Astrocyte of the cerebellum (primary cell): ENCODE measurements at regions not wholly inside any gene's neighbourhood (a gene's known extent, or its start where the extent isn't known, plus 50 kb on each side); places are given as distances from the start of the nearest gene placed in this dataset.

Source experiments
- DNase-seq: peaks from one replicate; pipeline ENCODE4 v3.0.0-alpha.2; 2011; ENCODE audit warnings: low read depth
- H3K4me3 ChIP-seq: 2 replicates; pipeline ENCODE4 v1.5.1; 2011; ENCODE audit warnings: mild to moderate bottlenecking, low read depth, low read length, moderate library complexity
- CTCF ChIP-seq: IDR thresholded peaks from 2 replicates; pipeline ENCODE4 v1.5.1; 2012; ENCODE audit warnings: low read length, low read depth, moderate library complexity, mild to moderate bottlenecking; ENCODE audit errors: missing control alignments
- in situ Hi-C: cut with HindIII; loops from 2 replicates; pipeline ENCODE4 v1.10.0; 2017; ENCODE audit warnings: low sequenced_read_pairs

GRCh38 chr3:159273070-159273469, 471.2 kb downstream of the MFSD1 start:
- in situ Hi-C loops = loop anchor here (25.0 kb wide), 1 partner anchor 314 kb away; no protein-coding TSS in a partner anchor
- no peak for TF ChIP-seq CTCF
- H3K4me3 ChIP-seq = no peak overlapping the region
- no peak for DNase-seq

GRCh38 chr3:159273608-159274007, 471.8 kb downstream of the MFSD1 start:
- peak; percentile 48 for DNase-seq
- in situ Hi-C loops = loop anchor here (25.0 kb wide), 1 partner anchor 314 kb away; no protein-coding TSS in a partner anchor
- no peak overlapping the region for H3K4me3 ChIP-seq
- TF ChIP-seq CTCF = no peak

GRCh38 chr3:159275741-159276140, 473.9 kb downstream of the MFSD1 start:
- DNase-seq = no peak
- no peak for TF ChIP-seq CTCF
- H3K4me3 ChIP-seq = no peak overlapping the region
- in situ Hi-C loops = no loop called here

- no peak overlapping the region for H3K4me3 ChIP-seq
- no peak for TF ChIP-seq CTCF
- DNase-seq = no peak
- in situ Hi-C loops = no loop called here
Observed at GRCh38 chr3:159277814-159278213, 476.0 kb downstream of the MFSD1 start.

DNA sequence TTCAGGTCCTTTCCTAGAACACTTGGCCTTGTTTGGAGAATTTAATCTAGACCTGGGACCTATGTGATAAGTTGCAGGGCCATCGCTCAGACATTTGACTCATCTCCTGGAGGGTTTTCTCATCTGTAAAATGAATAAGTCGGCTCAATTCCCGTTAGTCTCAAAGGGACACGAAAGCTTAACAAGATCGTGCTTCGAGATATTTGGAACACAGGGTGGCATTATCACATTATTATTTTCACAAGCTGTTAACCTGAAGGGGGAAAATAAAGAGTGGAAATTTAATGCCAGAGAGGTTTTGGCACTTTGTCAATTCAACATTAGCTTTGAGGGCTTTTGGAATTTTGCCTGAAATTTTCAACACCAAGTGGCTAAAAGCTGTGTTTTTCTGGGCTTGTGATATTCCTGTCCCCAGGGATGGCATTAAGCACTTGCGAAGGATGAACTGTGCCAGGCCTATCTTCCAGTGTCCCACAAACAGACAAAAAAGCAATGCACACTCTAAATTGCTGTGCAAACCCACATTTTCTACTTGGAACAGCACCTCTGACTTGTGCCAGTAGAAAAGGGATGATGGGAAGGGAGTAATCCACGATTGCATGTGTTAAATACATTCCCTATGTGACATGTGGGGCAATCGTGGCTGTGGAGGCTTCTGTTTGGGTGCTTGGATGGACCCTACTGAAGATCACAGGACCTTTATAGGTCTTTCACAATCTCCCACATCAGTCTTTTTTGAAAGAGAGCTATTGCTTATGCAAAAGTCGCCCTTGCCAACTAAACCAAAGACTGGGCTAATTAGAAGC, 478.7 kb downstream of the MFSD1 start:
- in situ Hi-C loops = no loop called here
- TF ChIP-seq CTCF = no peak
- no peak overlapping the region for H3K4me3 ChIP-seq
- DNase-seq = no peak

- in situ Hi-C loops = no loop called here
- no peak for TF ChIP-seq CTCF
- no peak overlapping the region for H3K4me3 ChIP-seq
- no peak for DNase-seq
Observed at GRCh38 chr3:159293493-159293892, 491.6 kb downstream of the MFSD1 start.
